HCT116 (cell line): ENCODE measurements at regions not wholly inside any gene's neighbourhood (a gene's known extent, or its start where the extent isn't known, plus 50 kb on each side); places are given as distances from the start of the nearest gene placed in this dataset.

Experiments
- ATAC-seq: fragments of 200-7000 bp; cut with Tn5 transposase; 2 replicates; pipeline ENCODE4 v1.9.1; 2020; ENCODE audit warnings: mild to moderate bottlenecking, moderate library complexity
- BruUV-seq: library from RNA; stranded (reverse); fragments of 400-500 nt; replicated peaks from 2 replicates; lab custom pipeline; 2021; lab: Mats Ljungman, UMichigan
- CTCF ChIA-PET: fragments of 300-600 bp; sonication (Branson Sonifier 250); formaldehyde crosslinking; loops from one replicate; lab custom pipeline; 2021; ENCODE audit warnings: antibody characterized with exemption; lab: Charles Lee
- POLR2A ChIA-PET: fragments of 300-600, 350-600 bp; sonication (Branson Sonifier 250); formaldehyde crosslinking; loops from one replicate; lab custom pipeline; 2021; ENCODE audit warnings: antibody characterized with exemption; lab: Charles Lee
- RAD21 ChIA-PET, 2 experiments: fragments of 300-600 bp; sonication (Branson Sonifier 250); formaldehyde crosslinking; loops; one replicate each; lab custom pipeline; 2023; ENCODE audit warnings: low total read pairs in 2 of 2; ENCODE audit not compliant: uncharacterized antibody in 2 of 2, unreplicated experiment in 2 of 2, low non-redundant PET in 1 of 2; lab: Charles Lee
- DNase-seq: peaks from one replicate; pipeline ENCODE4 v3.0.0-alpha.2; 2010; ENCODE audit warnings: low read depth, low spot score
- H2AFZ ChIP-seq: fragments of 200-600 bp; shearing (Covaris generic), sonication (generic); 2 replicates; pipeline ENCODE4 v1.6.1; 2017; ENCODE audit warnings: low read depth, mixed run types, mixed read lengths, antibody characterized with exemption, low read length; ENCODE audit not compliant: poor library complexity, severe bottlenecking
- H3K27ac ChIP-seq: 2 replicates; pipeline ENCODE4 v1.5.1; 2012; ENCODE audit warnings: low read depth, low read length
- H3K27me3 ChIP-seq: fragments of 200-600 bp; sonication (generic); 2 replicates; pipeline ENCODE4 v1.6.1; 2016; ENCODE audit warnings: mixed run types, low read length, mixed read lengths; ENCODE audit not compliant: insufficient read depth
- H3K36me3 ChIP-seq, 2 experiments: fragments of 200-500 bp in 1 of 2; fragments of 200-600 bp in 1 of 2; sonication (Bioruptor generic) in 1 of 2; sonication (generic) in 1 of 2; 2 replicates each; pipeline versions ENCODE4 v1.5.1 to v1.6.1; 2014 to 2016; ENCODE audit warnings: low read length in 2 of 2, inconsistent platforms in 1 of 2, mixed read lengths in 1 of 2, mixed run types in 1 of 2; ENCODE audit not compliant: insufficient read depth in 2 of 2, control insufficient read depth in 1 of 2
- H3K4me1 ChIP-seq, 2 experiments: fragments of 200-600 bp in 1 of 2; sonication (generic) in 1 of 2; 2 replicates each; pipeline versions ENCODE4 v1.5.1 to v1.6.1; 2012 to 2017; ENCODE audit warnings: low read length in 2 of 2, inconsistent platforms in 1 of 2, mild to moderate bottlenecking in 1 of 2, mixed read lengths in 1 of 2, mixed run types in 1 of 2, moderate library complexity in 1 of 2; ENCODE audit not compliant: insufficient read depth in 2 of 2, control insufficient read depth in 1 of 2
- H3K4me2 ChIP-seq: fragments of 200-600 bp; sonication (generic); 2 replicates; pipeline ENCODE4 v1.6.1; 2017; ENCODE audit warnings: mixed run types, low read length, mixed read lengths
- H3K4me3 ChIP-seq, 2 experiments: fragments of 200-600 bp in 1 of 2; sonication (generic) in 1 of 2; replicated peaks in 1 of 2; 2 replicates each; pipeline ENCODE4 v1.5.1; 2011 to 2016; ENCODE audit warnings: low read length in 2 of 2, control low read depth in 1 of 2, low read depth in 1 of 2, mild to moderate bottlenecking in 1 of 2, mixed read lengths in 1 of 2, mixed run types in 1 of 2
- H3K79me2 ChIP-seq: fragments of 200-600 bp; sonication (generic); 2 replicates; pipeline ENCODE4 v1.6.1; 2017; ENCODE audit warnings: mild to moderate bottlenecking, mixed run types, low read length, moderate library complexity, mixed read lengths; ENCODE audit not compliant: insufficient read depth
- H3K9ac ChIP-seq: fragments of 200-600 bp; sonication (generic); 2 replicates; pipeline ENCODE4 v1.6.1; 2016; ENCODE audit warnings: low read length, mixed read lengths
- H3K9me2 ChIP-seq: fragments of 200-600 bp; sonication (generic), shearing (Covaris generic); 2 replicates; pipeline ENCODE4 v1.6.1; 2017; ENCODE audit warnings: mixed run types, mild to moderate bottlenecking, moderate library complexity; ENCODE audit not compliant: insufficient read depth
- H3K9me3 ChIP-seq, 2 experiments: fragments of 200-500 bp in 1 of 2; fragments of 200-600 bp in 1 of 2; sonication (Bioruptor generic) in 1 of 2; sonication (generic) in 1 of 2; 2 replicates each; pipeline ENCODE4 v1.6.1; 2014 to 2017; ENCODE audit warnings: low read length in 2 of 2, mixed read lengths in 2 of 2, inconsistent platforms in 1 of 2, low read depth in 1 of 2, mild to moderate bottlenecking in 1 of 2, mixed run types in 1 of 2, moderate library complexity in 1 of 2; ENCODE audit not compliant: control insufficient read depth in 1 of 2, insufficient read depth in 1 of 2
- H4K20me1 ChIP-seq: fragments of 200-600 bp; sonication (generic), shearing (Covaris generic); 2 replicates; pipeline ENCODE4 v1.6.1; 2017; ENCODE audit warnings: mixed run types, mild to moderate bottlenecking, moderate library complexity; ENCODE audit not compliant: insufficient read depth
- CBX3 ChIP-seq: IDR thresholded peaks from 2 replicates; pipeline ENCODE4 v1.6.1; 2012; ENCODE audit warnings: low read depth
- CEBPB ChIP-seq: IDR thresholded peaks from 2 replicates; pipeline ENCODE4 v1.6.1; 2012; ENCODE audit warnings: low read depth
- ELF1 ChIP-seq: IDR thresholded peaks from 2 replicates; pipeline ENCODE4 v1.6.1; 2012; ENCODE audit warnings: low read depth, borderline replicate concordance
- FOSL1 ChIP-seq: IDR thresholded peaks from 2 replicates; pipeline ENCODE4 v1.6.1; 2012; ENCODE audit warnings: low read depth
- POLR2AphosphoS5 ChIP-seq: IDR thresholded peaks from 2 replicates; pipeline ENCODE4 v1.6.1; 2011; ENCODE audit warnings: mild to moderate bottlenecking, low read depth, low read length, moderate library complexity
- RAD21 ChIP-seq: IDR thresholded peaks from 2 replicates; pipeline ENCODE4 v1.6.1; 2012; ENCODE audit warnings: low read depth, mild to moderate bottlenecking
- SIN3A ChIP-seq: IDR thresholded peaks from 2 replicates; pipeline ENCODE4 v1.6.1; 2012; ENCODE audit warnings: low read depth
- SP1 ChIP-seq: IDR thresholded peaks from 2 replicates; pipeline ENCODE4 v1.6.1; 2012; ENCODE audit warnings: low read depth
- SRF ChIP-seq: IDR thresholded peaks from 2 replicates; pipeline ENCODE4 v1.6.1; 2012; ENCODE audit warnings: low read depth
- YY1 ChIP-seq: IDR thresholded peaks from 2 replicates; pipeline ENCODE4 v1.6.1; 2011; ENCODE audit warnings: low read length, low read depth, moderate library complexity, mild to moderate bottlenecking; ENCODE audit not compliant: insufficient replicate concordance; ENCODE audit errors: extremely low read depth
- ZBTB33 ChIP-seq: IDR thresholded peaks from 2 replicates; pipeline ENCODE4 v1.6.1; 2011; ENCODE audit warnings: mild to moderate bottlenecking, low read length, moderate library complexity; ENCODE audit not compliant: insufficient replicate concordance; ENCODE audit errors: extremely low read depth
- ZNF274 ChIP-seq: fragments of 200-500 bp; sonication (Bioruptor generic); IDR thresholded peaks from 2 replicates; pipeline ENCODE4 v1.6.1; 2014; ENCODE audit warnings: mild to moderate bottlenecking, low read depth, low read length, inconsistent platforms
- intact Hi-C: fragments of 100-400 bp; cut with micrococcal nuclease; formaldehyde crosslinking; loops from 2 replicates; pipeline ENCODE4 v1.10.0; 2022

DNA sequence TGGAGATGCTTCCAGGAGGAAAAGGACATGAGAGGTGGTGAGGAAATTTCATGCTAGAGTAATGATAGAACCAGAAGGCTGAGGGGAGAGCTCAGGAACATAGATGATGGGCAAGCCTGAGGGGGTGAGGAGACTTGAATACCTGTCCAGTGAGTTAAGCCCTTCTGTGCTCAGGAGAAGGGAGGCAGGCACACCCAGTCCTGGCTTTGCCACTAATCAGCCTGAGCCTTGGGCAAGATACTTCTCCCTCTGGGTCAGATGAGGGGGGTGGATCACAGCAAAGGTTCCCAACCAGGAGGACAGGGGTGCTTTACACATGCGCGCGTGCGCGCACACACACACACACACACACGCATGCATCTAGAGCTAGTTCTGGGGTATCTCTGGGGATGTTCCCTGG lies 60.5 kb upstream of the KCNK12 start:
- intact Hi-C loops: no loop called here
- POLR2A ChIA-PET: interaction anchor here (0.8 kb wide), 1 partner anchor 10 kb away, joined by 3 read pairs; no protein-coding TSS in a partner anchor
- CTCF ChIA-PET: no interaction called here
- Histone ChIP-seq H3K79me2 (no peaks in the 10 kb centered on the region), H3K9me3 (no peaks in the 10 kb centered on the region), H3K4me3 (no peak overlapping the region), H3K4me2 (peak overlapping the region; percentile 71)
- TF ChIP-seq POLR2AphosphoS5: no peak
- no peak for TF ChIP-seq ZNF274
- TF ChIP-seq SRF: no peak
- TF ChIP-seq FOSL1: no peak
- TF ChIP-seq ELF1: no peak
- TF ChIP-seq YY1: no peak
- no peak for TF ChIP-seq ZBTB33
- TF ChIP-seq SP1: no peak
- TF ChIP-seq CEBPB: no peak
- TF ChIP-seq RAD21: no peak
- no peak for TF ChIP-seq CBX3
- TF ChIP-seq SIN3A: no peak
- TF ChIP-seq, all 23 proteins: peak for 0
- Histone ChIP-seq H2AFZ (peak overlapping the region; percentile 57), H4K20me1 (no peaks in the 10 kb centered on the region), H3K36me3 (no peaks in the 10 kb centered on the region), H3K27ac (no peak overlapping the region), H3K9ac (no peak overlapping the region), H3K27me3 (no peaks in the 10 kb centered on the region), H3K9me2 (no peaks in the 10 kb centered on the region), H3K4me1 (peaks cover 14 to 19% of the 10 kb centered on the region in 2 experiments)
- ATAC-seq (peak; percentile 15; the same call in 1 of the 2 replicates), DNase-seq (no peak)
- RAD21 ChIA-PET: no interaction called here
- BruUV-seq: no TSS peak
